22Rv1 (cell line): ENCODE measurements at regions not wholly inside any gene's neighbourhood (a gene's known extent, or its start where the extent isn't known, plus 50 kb on each side); places are given as distances from the start of the nearest gene placed in this dataset.

Experiments
- ZFX ChIP-seq: fragments of 450-650 bp; IDR thresholded peaks from 2 replicates; pipeline ENCODE4 v1.6.1; 2017; ENCODE audit warnings: antibody characterized with exemption, borderline replicate concordance
- TF ChIP-seq, protein P1 (sequence below): fragments of 450-650 bp; IDR thresholded peaks from 2 replicates; pipeline ENCODE4 v1.5.1; 2017; ENCODE audit warnings: mild to moderate bottlenecking

DNA sequence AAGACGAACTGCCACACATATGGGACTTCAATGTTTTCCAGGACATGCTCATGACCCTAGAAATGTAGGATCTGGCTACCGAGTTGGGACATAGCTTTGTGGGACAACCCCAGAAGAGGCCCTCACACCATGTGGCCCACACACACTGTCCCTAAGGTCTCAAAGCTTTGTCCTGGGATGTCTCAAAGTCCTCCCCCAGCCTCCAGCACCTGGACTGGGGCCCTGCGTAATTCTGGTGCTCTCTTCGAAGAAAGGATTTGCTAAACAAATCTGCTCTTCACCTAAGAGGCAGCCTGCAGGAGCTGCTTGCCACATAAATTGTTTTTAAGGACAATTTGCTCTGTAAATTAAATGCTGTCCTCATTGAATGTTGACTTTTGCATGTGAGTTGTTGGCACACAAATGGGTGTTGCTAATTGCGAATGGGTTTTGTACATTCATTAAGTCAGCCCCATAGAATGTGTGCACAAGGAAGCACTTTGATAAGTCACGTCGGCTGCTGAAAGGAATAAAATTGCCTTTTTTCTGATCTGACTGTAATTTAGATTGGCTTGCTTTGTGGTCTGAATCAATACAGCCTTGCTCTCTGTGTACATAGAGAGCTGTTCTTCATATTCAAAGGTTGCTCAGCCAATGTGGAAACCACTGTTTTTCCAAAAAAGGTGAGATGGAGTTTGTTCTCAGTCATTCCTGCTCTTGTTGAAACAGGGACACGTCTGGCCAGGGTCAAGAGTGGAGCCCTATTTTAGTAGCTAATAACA, 161.6 kb upstream of the PWP1 start:
- TF ChIP-seq, protein P1, sequence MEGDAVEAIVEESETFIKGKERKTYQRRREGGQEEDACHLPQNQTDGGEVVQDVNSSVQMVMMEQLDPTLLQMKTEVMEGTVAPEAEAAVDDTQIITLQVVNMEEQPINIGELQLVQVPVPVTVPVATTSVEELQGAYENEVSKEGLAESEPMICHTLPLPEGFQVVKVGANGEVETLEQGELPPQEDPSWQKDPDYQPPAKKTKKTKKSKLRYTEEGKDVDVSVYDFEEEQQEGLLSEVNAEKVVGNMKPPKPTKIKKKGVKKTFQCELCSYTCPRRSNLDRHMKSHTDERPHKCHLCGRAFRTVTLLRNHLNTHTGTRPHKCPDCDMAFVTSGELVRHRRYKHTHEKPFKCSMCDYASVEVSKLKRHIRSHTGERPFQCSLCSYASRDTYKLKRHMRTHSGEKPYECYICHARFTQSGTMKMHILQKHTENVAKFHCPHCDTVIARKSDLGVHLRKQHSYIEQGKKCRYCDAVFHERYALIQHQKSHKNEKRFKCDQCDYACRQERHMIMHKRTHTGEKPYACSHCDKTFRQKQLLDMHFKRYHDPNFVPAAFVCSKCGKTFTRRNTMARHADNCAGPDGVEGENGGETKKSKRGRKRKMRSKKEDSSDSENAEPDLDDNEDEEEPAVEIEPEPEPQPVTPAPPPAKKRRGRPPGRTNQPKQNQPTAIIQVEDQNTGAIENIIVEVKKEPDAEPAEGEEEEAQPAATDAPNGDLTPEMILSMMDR: no peak
- no peak for TF ChIP-seq ZFX
